ENCODE measurements at regions not wholly inside any gene's neighbourhood (a gene's known extent, or its start where the extent isn't known, plus 50 kb on each side); places are given as distances from the start of the nearest gene placed in this dataset.

GRCh38 chr4:99722006-99722405 is 64.4 kb upstream of the C4orf54 start:
- no peak overlapping the region for H3K4me2 ChIP-seq (ENCODE audit: low read length)
- no peak overlapping the region for H2AK5ac ChIP-seq (ENCODE audit: low read length)
- no peak overlapping the region for H3K4me3 ChIP-seq (ENCODE audit: low read length)

GRCh38 chr4:99720206-99720605 is 62.6 kb upstream of the C4orf54 start:
- no peak overlapping the region for H3K4ac ChIP-seq (ENCODE audit: low read depth, low read length)
- H3K27me3 ChIP-seq (ENCODE audit: insufficient read depth, low read length, poor library complexity): no peaks in the 10 kb centered on the region
- no peak overlapping the region for H3K27ac ChIP-seq (ENCODE audit: low read depth, low read length)
- H3K23ac ChIP-seq (ENCODE audit: low read length): no peak overlapping the region
- H3K56ac ChIP-seq (ENCODE audit: low read length): no peak overlapping the region
- H2BK120ac ChIP-seq (ENCODE audit: low read depth, low read length): no peak overlapping the region
- H4K5ac ChIP-seq (ENCODE audit: low read length): no peak overlapping the region
- no peaks in the 10 kb centered on the region for H3K79me1 ChIP-seq (ENCODE audit: low read length)
- H3K4me1 ChIP-seq (ENCODE audit: control insufficient read depth, low read depth, low read length): no peaks in the 10 kb centered on the region
- H3K4me3 ChIP-seq (ENCODE audit: low read length): no peak overlapping the region
- H3K4me2 ChIP-seq (ENCODE audit: low read length): no peak overlapping the region
- H3K36me3 ChIP-seq (ENCODE audit: control insufficient read depth, insufficient read depth, low read length): no peaks in the 10 kb centered on the region
- H3K79me2 ChIP-seq (ENCODE audit: control insufficient read depth, insufficient read depth, low read length): no peaks in the 10 kb centered on the region
- no peak overlapping the region for H4K8ac ChIP-seq (ENCODE audit: low read depth, low read length)
- no peak overlapping the region for H2AK5ac ChIP-seq (ENCODE audit: low read length)
- H3K9ac ChIP-seq (ENCODE audit: low read length): no peak overlapping the region
- DNase-seq: peak; percentile 69
- no peak overlapping the region for H2BK5ac ChIP-seq (ENCODE audit: low read length)
- H3K18ac ChIP-seq (ENCODE audit: low read length): no peak overlapping the region
- H2BK15ac ChIP-seq (replicated peaks; ENCODE audit: low read depth): no peak overlapping the region

More at GRCh38 chr4:99722006-99722405, 64.4 kb upstream of the C4orf54 start:
- Histone ChIP-seq H3K79me1 (ENCODE audit: low read length) (no peaks in the 10 kb centered on the region), H2BK5ac (ENCODE audit: low read length) (no peak overlapping the region), H4K5ac (ENCODE audit: low read length) (no peak overlapping the region), H3K56ac (ENCODE audit: low read length) (peak overlapping the region; percentile 1), H3K27me3 (ENCODE audit: insufficient read depth, low read length, poor library complexity) (no peaks in the 10 kb centered on the region), H2BK120ac (ENCODE audit: low read depth, low read length) (no peak overlapping the region), H3K18ac (ENCODE audit: low read length) (no peak overlapping the region), H3K27ac (ENCODE audit: low read depth, low read length) (no peak overlapping the region), H3K9ac (ENCODE audit: low read length) (no peak overlapping the region), H3K23ac (ENCODE audit: low read length) (no peak overlapping the region), H3K4me1 (ENCODE audit: control insufficient read depth, low read depth, low read length) (no peaks in the 10 kb centered on the region), H3K79me2 (ENCODE audit: control insufficient read depth, insufficient read depth, low read length) (no peaks in the 10 kb centered on the region), H3K36me3 (ENCODE audit: control insufficient read depth, insufficient read depth, low read length) (no peaks in the 10 kb centered on the region), H3K4ac (ENCODE audit: low read depth, low read length) (no peak overlapping the region), H4K8ac (ENCODE audit: low read depth, low read length) (no peak overlapping the region), H2BK15ac (replicated peaks; ENCODE audit: low read depth) (no peak overlapping the region)
- DNase-seq: no peak
- no CpG with 5 or more reads among the region's 1 CpG for WGBS (ENCODE audit: extremely low coverage, insufficient coverage, low lambda C conversion rate)

- no peak overlapping the region for H4K8ac ChIP-seq (ENCODE audit: low read depth, low read length)
- WGBS (ENCODE audit: extremely low coverage, insufficient coverage, low lambda C conversion rate): no CpG with 5 or more reads among the region's 1 CpG
- no peak overlapping the region for H3K23ac ChIP-seq (ENCODE audit: low read length)
- no peak overlapping the region for H2BK120ac ChIP-seq (ENCODE audit: low read depth, low read length)
- no peak overlapping the region for H3K18ac ChIP-seq (ENCODE audit: low read length)
- H3K79me1 ChIP-seq (ENCODE audit: low read length): no peaks in the 10 kb centered on the region
- no peaks in the 10 kb centered on the region for H3K36me3 ChIP-seq (ENCODE audit: control insufficient read depth, insufficient read depth, low read length)
- no peak overlapping the region for H3K9ac ChIP-seq (ENCODE audit: low read length)
- H2BK15ac ChIP-seq (replicated peaks; ENCODE audit: low read depth): no peak overlapping the region
- peaks cover 7% of the 10 kb centered on the region for H3K4me1 ChIP-seq (ENCODE audit: control insufficient read depth, low read depth, low read length)
- H3K4ac ChIP-seq (ENCODE audit: low read depth, low read length): no peak overlapping the region
- H2AK5ac ChIP-seq (ENCODE audit: low read length): no peak overlapping the region
- no peaks in the 10 kb centered on the region for H3K79me2 ChIP-seq (ENCODE audit: control insufficient read depth, insufficient read depth, low read length)
- no peak for DNase-seq
- no peak overlapping the region for H4K5ac ChIP-seq (ENCODE audit: low read length)
- H2BK5ac ChIP-seq (ENCODE audit: low read length): no peak overlapping the region
- no peaks in the 10 kb centered on the region for H3K27me3 ChIP-seq (ENCODE audit: insufficient read depth, low read length, poor library complexity)
- H3K27ac ChIP-seq (ENCODE audit: low read depth, low read length): no peak overlapping the region
- no peak overlapping the region for H3K4me2 ChIP-seq (ENCODE audit: low read length)
- H3K56ac ChIP-seq (ENCODE audit: low read length): no peak overlapping the region
- no peak overlapping the region for H3K4me3 ChIP-seq (ENCODE audit: low read length)
Observed at GRCh38 chr4:99716996-99717395, 59.4 kb upstream of the C4orf54 start.

GRCh38 chr4:99715286-99715685 is 57.7 kb upstream of the C4orf54 start:
- Histone ChIP-seq H3K27me3 (ENCODE audit: insufficient read depth, low read length, poor library complexity) (no peaks in the 10 kb centered on the region), H3K18ac (ENCODE audit: low read length) (no peak overlapping the region), H3K79me2 (ENCODE audit: control insufficient read depth, insufficient read depth, low read length) (no peaks in the 10 kb centered on the region), H2BK120ac (ENCODE audit: low read depth, low read length) (no peak overlapping the region), H3K23ac (ENCODE audit: low read length) (no peak overlapping the region), H3K4me3 (ENCODE audit: low read length) (no peak overlapping the region), H4K8ac (ENCODE audit: low read depth, low read length) (no peak overlapping the region), H3K4me1 (ENCODE audit: control insufficient read depth, low read depth, low read length) (peaks cover 7% of the 10 kb centered on the region), H3K56ac (ENCODE audit: low read length) (peak overlapping the region; percentile 5), H3K4ac (ENCODE audit: low read depth, low read length) (no peak overlapping the region), H3K36me3 (ENCODE audit: control insufficient read depth, insufficient read depth, low read length) (no peaks in the 10 kb centered on the region), H3K79me1 (ENCODE audit: low read length) (no peaks in the 10 kb centered on the region), H2BK15ac (replicated peaks; ENCODE audit: low read depth) (no peak overlapping the region), H3K4me2 (ENCODE audit: low read length) (no peak overlapping the region), H3K27ac (ENCODE audit: low read depth, low read length) (no peak overlapping the region), H2BK5ac (ENCODE audit: low read length) (no peak overlapping the region), H4K5ac (ENCODE audit: low read length) (no peak overlapping the region), H2AK5ac (ENCODE audit: low read length) (no peak overlapping the region), H3K9ac (ENCODE audit: low read length) (no peak overlapping the region)
- DNase-seq: peak; percentile 85

- H3K4me1 ChIP-seq (ENCODE audit: control insufficient read depth, low read depth, low read length): peaks cover 7% of the 10 kb centered on the region
- no peak overlapping the region for H4K8ac ChIP-seq (ENCODE audit: low read depth, low read length)
- H3K18ac ChIP-seq (ENCODE audit: low read length): no peak overlapping the region
- H3K4me2 ChIP-seq (ENCODE audit: low read length): no peak overlapping the region
- no peak overlapping the region for H4K5ac ChIP-seq (ENCODE audit: low read length)
- no peak overlapping the region for H3K56ac ChIP-seq (ENCODE audit: low read length)
- no CpG with 5 or more reads among the region's 4 CpGs for WGBS (ENCODE audit: extremely low coverage, insufficient coverage, low lambda C conversion rate)
- H2BK15ac ChIP-seq (replicated peaks; ENCODE audit: low read depth): no peak overlapping the region
- H3K27ac ChIP-seq (ENCODE audit: low read depth, low read length): no peak overlapping the region
- no peak overlapping the region for H3K4ac ChIP-seq (ENCODE audit: low read depth, low read length)
- no peaks in the 10 kb centered on the region for H3K36me3 ChIP-seq (ENCODE audit: control insufficient read depth, insufficient read depth, low read length)
- H3K79me1 ChIP-seq (ENCODE audit: low read length): no peaks in the 10 kb centered on the region
- no peak overlapping the region for H3K9ac ChIP-seq (ENCODE audit: low read length)
- no peak overlapping the region for H2BK5ac ChIP-seq (ENCODE audit: low read length)
- H3K23ac ChIP-seq (ENCODE audit: low read length): no peak overlapping the region
- no peaks in the 10 kb centered on the region for H3K79me2 ChIP-seq (ENCODE audit: control insufficient read depth, insufficient read depth, low read length)
- H3K27me3 ChIP-seq (ENCODE audit: insufficient read depth, low read length, poor library complexity): no peaks in the 10 kb centered on the region
- H2BK120ac ChIP-seq (ENCODE audit: low read depth, low read length): no peak overlapping the region
- H3K4me3 ChIP-seq (ENCODE audit: low read length): no peak overlapping the region
- DNase-seq: peak; percentile 33
- H2AK5ac ChIP-seq (ENCODE audit: low read length): no peak overlapping the region
Observed at GRCh38 chr4:99714179-99714578, 56.6 kb upstream of the C4orf54 start.

GRCh38 chr4:99712530-99712929 is 54.9 kb upstream of the C4orf54 start:
- Histone ChIP-seq H3K9ac (ENCODE audit: low read length) (no peak overlapping the region), H3K4me2 (ENCODE audit: low read length) (no peak overlapping the region), H3K4me1 (ENCODE audit: control insufficient read depth, low read depth, low read length) (peaks cover 7% of the 10 kb centered on the region), H3K79me1 (ENCODE audit: low read length) (no peaks in the 10 kb centered on the region), H3K23ac (ENCODE audit: low read length) (no peak overlapping the region), H3K36me3 (ENCODE audit: control insufficient read depth, insufficient read depth, low read length) (no peaks in the 10 kb centered on the region), H3K56ac (ENCODE audit: low read length) (no peak overlapping the region), H3K4ac (ENCODE audit: low read depth, low read length) (no peak overlapping the region), H3K27ac (ENCODE audit: low read depth, low read length) (no peak overlapping the region), H2BK5ac (ENCODE audit: low read length) (no peak overlapping the region), H4K5ac (ENCODE audit: low read length) (no peak overlapping the region), H2AK5ac (ENCODE audit: low read length) (no peak overlapping the region), H3K79me2 (ENCODE audit: control insufficient read depth, insufficient read depth, low read length) (no peaks in the 10 kb centered on the region), H3K27me3 (ENCODE audit: insufficient read depth, low read length, poor library complexity) (no peaks in the 10 kb centered on the region), H4K8ac (ENCODE audit: low read depth, low read length) (no peak overlapping the region), H2BK120ac (ENCODE audit: low read depth, low read length) (no peak overlapping the region), H3K18ac (ENCODE audit: low read length) (no peak overlapping the region), H2BK15ac (replicated peaks; ENCODE audit: low read depth) (no peak overlapping the region), H3K4me3 (ENCODE audit: low read length) (no peak overlapping the region)
- DNase-seq: no peak
- WGBS (ENCODE audit: extremely low coverage, insufficient coverage, low lambda C conversion rate): no CpG with 5 or more reads among the region's 3 CpGs
